Transverse colon (tissue), 4 donors: ENCODE measurements at regions not wholly inside any gene's neighbourhood (a gene's known extent, or its start where the extent isn't known, plus 50 kb on each side); places are given as distances from the start of the nearest gene placed in this dataset.

Source experiments
- EP300 ChIP-seq: sonication (generic); formaldehyde crosslinking; IDR thresholded peaks from one replicate; pipeline ENCODE4 v1.6.1; 2017; ENCODE audit warnings: antibody characterized with exemption, low read depth
- POLR2AphosphoS5 ChIP-seq, 3 donors: sonication (generic); formaldehyde crosslinking; IDR thresholded peaks; one replicate each; pipeline ENCODE4 v1.6.1; 2016; ENCODE audit warnings: antibody characterized with exemption in 3 of 3
- TF ChIP-seq, protein P1 (sequence below), 5 experiments: fragments of 200-600 bp in 3 of 5; fragments of 450-650 bp in 2 of 5; sonication (generic) in 3 of 5; IDR thresholded peaks; 1 replicate in 2 of 5; 2 replicates in 3 of 5; pipeline ENCODE4 v1.5.1; 2016 to 2017; ENCODE audit warnings: antibody characterized with exemption in 5 of 5, inconsistent platforms in 3 of 5, mild to moderate bottlenecking in 2 of 5, moderate library complexity in 1 of 5

DNA sequence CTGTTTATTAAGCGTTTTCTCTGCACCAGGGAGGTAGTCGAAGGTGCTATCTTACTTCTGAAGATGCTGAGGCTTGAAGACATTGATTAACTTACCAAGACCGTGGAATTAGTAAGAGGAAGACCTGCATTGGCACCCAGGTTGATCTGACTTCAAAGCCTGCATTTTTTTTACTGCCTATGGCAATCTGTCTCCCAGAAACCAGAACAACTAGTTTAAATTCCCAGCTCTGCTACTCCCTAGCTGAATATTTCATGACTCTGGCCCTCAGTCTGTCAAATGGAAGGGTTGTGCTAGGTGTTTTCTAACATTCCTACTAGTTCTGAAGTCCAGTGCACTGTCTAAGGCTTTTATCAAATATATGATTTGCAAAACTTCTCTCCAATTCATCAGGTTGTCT lies 52.0 kb upstream of the GRAMD1B start:
- TF ChIP-seq, protein P1, sequence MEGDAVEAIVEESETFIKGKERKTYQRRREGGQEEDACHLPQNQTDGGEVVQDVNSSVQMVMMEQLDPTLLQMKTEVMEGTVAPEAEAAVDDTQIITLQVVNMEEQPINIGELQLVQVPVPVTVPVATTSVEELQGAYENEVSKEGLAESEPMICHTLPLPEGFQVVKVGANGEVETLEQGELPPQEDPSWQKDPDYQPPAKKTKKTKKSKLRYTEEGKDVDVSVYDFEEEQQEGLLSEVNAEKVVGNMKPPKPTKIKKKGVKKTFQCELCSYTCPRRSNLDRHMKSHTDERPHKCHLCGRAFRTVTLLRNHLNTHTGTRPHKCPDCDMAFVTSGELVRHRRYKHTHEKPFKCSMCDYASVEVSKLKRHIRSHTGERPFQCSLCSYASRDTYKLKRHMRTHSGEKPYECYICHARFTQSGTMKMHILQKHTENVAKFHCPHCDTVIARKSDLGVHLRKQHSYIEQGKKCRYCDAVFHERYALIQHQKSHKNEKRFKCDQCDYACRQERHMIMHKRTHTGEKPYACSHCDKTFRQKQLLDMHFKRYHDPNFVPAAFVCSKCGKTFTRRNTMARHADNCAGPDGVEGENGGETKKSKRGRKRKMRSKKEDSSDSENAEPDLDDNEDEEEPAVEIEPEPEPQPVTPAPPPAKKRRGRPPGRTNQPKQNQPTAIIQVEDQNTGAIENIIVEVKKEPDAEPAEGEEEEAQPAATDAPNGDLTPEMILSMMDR (IDR thresholded peaks at IDR 0.05), result no peak
- no peak for TF ChIP-seq POLR2AphosphoS5 (IDR thresholded peaks at IDR 0.05)
- no peak for TF ChIP-seq EP300
